HG03095 (cell line): ENCODE measurements at regions not wholly inside any gene's neighbourhood (a gene's known extent, or its start where the extent isn't known, plus 50 kb on each side); places are given as distances from the start of the nearest gene placed in this dataset.
"Not testable (repeated sequence)": the region's sequence is repeated elsewhere in the genome, so short reads cannot be mapped to it uniquely, and the experiment has no call there.

Source experiments
- ATAC-seq: cut with Tn5 transposase; IDR thresholded peaks from one replicate; pipeline ENCODE4 v1.9.1; 2021; ENCODE audit warnings: moderate library complexity; ENCODE audit not compliant: unreplicated experiment

DNA sequence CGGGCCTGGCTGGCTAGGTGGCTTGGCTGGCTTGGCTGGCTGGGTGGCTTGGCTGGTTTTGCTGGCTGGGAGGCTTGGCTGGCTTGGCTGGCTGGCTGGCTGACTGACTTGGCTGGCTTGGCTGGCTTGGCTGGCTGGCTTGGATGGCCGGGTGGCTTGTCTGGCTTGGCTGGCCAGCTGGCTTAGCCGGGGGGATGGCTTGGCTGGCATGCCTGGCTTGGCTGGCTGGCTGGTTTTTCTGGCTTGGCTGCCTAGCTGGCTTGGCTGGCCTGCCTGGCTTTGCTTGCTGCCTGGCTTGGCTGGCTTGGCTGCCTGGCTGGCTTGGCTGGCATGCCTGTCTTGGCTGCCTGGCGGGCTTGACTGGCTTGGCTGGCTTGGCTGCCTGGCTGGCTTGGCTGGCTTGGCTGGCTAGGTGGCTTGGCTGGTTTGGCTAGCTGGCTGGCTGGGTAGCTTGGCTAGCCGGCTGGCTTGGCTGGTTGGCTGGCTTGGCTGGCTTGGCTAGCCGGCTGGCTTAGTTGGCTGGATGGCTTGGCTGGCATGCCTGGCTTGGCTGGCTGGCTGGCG lies 2829.6 kb downstream of the RPIA start:
- not testable (repeated sequence) for ATAC-seq

DNA sequence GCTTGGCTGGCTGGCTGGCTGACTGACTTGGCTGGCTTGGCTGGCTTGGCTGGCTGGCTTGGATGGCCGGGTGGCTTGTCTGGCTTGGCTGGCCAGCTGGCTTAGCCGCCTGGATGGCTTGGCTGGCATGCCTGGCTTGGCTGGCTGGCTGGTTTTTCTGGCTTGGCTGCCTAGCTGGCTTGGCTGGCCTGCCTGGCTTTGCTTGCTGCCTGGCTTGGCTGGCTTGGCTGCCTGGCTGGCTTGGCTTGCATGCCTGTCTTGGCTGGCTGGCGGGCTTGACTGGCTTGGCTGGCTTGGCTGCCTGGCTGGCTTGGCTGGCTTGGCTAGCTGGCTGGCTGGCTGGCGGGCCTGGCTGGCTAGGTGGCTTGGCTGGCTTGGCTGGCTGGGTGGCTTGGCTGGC lies 2830.5 kb downstream of the RPIA start:
- ATAC-seq: not testable (repeated sequence)

DNA sequence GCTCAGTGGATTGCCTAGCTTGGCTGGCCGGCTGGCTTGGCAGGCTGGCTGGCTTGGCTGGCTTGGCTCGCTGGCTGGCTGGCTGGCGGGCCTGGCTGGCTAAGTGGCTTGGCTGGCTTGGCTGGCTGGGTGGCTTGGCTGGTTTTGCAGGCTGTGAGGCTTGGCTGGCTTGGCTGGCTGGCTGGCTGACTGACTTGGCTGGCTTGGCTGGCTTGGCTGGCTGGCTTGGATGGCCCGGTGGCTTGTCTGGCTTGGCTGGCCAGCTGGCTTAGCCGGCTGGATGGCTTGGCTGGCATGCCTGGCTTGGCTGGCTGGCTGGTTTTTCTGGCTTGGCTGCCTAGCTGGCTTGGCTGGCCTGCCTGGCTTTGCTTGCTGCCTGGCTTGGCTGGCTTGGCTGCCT lies 2831.4 kb downstream of the RPIA start:
- ATAC-seq: not testable (repeated sequence)

DNA sequence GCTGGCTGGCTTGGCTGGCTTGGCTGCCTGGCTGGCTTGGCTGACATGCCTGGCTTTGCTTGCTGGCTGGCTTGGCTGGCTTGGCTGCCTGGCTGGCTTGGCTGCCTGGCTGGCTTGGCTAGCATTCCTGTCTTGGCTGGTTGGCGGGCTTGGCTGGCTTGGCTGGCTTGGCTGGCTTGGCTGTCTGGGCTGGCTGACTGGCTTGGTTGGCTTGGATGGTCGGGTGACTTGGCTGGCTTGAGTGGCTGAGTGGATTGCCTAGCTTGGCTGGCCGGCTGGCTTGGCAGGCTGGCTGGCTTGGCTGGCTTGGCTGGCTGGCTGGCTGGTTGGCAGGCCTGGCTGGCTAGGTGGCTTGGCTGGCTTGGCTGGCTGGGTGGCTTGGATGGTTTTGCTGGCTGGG lies 2832.3 kb downstream of the RPIA start:
- ATAC-seq: not testable (repeated sequence)

DNA sequence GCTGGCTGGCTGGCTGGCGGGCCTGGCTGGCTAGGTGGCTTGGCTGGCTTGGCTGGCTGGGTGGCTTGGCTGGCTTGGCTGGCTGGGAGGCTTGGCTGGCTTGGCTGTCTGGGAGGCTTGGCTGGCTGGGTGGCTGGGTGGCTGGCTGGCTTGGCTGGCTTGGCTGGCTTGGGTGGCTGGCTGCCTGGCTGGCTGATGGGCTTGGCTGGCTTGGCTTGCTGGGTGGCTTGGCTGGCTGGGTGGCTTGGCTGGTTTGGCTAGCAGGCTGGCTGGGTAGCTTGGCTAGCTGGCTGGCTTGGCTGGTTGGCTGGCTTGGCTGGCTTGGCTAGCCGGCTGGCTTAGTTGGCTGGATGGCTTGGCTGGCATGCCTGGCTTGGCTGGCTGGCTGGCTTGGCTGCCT lies 2834.1 kb downstream of the RPIA start:
- ATAC-seq: not testable (repeated sequence)

DNA sequence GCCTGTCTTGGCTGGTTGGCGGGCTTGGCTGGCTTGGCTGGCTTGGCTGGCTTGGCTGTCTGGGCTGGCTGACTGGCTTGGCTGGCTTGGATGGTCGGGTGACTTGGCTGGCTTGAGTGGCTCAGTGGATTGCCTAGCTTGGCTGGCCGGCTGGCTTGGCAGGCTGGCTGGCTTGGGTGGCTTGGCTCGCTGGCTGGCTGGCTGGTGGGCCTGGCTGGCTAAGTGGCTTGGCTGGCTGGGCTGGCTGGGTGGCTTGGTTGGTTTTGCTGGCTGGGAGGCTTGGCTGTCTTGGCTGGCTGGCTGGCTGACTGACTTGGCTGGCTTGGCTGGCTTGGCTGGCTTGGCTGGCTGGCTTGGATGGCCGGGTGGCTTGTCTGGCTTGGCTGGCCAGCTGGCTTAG lies 2834.6 kb downstream of the RPIA start:
- not testable (repeated sequence) for ATAC-seq

DNA sequence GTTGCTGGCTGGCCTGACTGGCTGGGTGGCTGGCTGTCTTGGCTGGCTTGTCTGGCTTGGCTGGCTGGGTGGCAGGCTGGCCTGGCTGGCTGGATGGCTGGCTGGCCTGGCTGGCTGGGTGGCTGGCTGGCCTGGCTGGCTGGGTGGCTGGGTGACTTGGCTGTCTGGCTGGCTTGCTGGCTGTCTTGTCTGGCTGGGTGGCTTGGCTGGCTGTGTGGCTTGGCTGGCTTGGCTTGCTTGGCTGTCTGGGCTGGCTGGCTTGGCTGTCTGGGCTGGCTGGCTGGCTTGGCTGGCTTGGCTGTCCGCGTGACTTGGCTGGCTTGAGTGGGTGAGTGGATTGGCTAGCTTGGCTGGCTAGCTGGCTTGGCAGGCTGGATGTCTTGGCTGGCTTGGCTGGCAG lies 2835.6 kb downstream of the RPIA start:
- ATAC-seq: not testable (repeated sequence)

DNA sequence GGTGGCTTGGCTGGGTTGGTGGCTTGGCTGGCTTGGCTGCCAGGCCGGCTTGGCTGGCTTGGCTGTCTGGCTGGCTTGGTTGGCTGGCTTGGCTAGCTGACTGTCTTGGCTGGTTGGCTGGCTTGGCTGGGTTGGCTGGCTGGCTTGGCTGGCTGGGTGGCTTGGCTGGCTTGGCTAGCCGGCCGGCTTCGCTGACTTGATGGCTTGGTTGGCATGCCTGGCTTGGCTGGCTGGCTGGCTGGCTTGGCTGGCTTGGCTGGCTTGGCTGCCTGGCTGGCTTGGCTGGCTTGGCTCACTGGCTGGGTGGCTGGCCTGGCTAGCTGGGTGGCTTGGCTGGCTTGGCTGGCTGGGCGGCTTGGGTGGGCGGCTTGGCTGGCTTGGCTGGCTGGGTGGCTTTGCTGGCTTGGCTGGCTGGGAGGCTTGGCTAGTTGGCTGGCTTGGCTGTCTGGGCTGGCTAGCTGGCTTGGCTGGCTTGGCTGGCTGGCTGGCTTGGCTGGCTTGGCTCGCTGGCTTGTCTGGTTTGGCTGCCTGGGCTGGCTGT lies 2836.1 kb downstream of the RPIA start:
- not testable (repeated sequence) for ATAC-seq

DNA sequence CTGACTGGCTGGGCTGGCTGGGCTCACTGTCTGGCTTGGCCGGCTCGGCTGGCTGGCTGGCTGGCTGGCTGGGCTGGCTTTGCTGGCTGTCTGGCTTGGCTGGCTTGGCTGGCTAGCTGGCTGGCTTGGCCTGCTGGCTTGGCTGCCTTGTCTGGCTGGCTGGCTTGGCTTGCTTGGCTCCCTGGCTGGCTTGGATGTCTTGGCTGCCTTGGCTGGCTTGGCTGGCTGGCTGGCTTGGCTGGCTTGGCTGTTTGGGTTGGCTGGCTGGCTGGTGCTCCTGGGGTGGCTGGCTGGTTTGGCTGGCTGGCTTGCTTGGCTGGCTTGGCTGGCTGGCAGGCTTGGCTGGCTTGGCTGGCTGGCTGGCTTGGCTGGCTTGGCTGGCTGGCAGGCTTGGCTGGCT lies 2836.9 kb downstream of the RPIA start:
- ATAC-seq: not testable (repeated sequence)

DNA sequence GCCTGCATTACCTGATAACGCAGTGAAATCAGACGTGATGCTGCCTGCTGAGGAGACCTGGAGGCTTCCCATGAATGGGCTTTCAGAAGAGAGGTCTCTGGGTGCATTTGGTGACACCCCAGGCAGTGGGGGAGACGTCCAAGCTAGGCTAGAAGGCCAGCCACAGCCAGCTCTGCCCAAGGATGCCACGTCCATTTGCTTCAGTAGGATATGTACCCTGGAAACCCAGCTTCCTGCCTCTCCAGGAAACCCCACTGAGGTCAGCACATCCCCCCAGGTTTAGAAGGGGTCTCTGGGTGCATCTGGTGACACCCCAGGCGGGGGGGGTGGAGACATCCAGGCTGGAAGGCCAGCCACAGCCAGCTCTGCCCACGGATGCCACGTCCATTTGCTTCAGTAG lies 2844.6 kb downstream of the RPIA start:
- ATAC-seq: not testable (repeated sequence)

DNA sequence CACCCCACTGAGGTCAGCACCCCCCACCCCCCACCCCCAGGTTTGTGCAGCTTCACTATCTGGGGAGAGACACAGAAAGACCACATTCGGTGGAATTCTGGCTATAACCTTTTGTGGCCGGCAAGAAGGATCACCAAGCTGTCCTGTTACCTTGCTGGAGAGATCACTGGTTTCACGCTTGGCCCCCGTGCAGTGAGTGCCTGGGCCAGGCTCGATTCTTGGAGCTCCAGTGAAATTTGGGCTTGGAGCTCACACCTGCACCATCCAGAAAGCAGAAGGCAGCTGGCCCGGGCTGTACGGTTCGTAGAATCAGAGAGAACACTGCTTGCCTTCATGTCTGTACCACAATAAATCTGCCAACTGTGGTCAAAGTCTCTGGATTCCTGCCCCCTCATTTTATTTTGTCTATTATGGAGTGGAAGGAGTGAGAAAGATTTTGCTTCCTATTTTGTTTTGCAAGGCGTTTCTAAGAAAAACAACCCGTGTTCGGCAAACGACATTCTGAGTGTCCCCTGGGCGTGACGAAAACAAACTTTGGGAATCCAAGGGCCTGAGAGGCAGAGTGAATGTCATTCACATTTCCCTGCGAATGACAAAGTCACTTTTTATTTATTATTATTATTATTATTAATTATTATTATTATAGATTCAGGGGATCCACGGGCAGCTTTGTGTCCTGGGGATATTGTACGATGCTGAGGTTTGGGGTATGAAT lies 2845.2 kb downstream of the RPIA start:
- ATAC-seq: not testable (repeated sequence)

DNA sequence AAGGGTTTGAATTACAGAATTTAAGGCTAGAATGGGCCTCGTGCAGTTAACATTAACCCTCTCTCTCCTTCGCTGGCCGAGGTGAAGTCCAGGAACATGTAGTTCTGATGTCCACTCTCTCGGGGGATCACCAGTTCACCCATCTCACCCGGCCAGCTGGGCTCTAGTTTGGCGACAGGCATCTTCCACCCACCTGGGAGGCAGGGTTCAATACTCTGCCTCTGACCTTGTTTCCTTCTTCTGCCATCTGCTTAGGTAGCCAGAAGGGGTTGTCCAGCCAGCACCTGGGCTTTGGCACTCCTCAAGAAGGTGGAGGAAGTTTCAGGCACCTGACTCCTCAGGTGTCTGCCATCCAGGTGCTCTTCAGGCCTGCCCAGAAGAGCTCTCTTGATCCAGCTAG lies 2857.8 kb downstream of the RPIA start:
- not testable (repeated sequence) for ATAC-seq

DNA sequence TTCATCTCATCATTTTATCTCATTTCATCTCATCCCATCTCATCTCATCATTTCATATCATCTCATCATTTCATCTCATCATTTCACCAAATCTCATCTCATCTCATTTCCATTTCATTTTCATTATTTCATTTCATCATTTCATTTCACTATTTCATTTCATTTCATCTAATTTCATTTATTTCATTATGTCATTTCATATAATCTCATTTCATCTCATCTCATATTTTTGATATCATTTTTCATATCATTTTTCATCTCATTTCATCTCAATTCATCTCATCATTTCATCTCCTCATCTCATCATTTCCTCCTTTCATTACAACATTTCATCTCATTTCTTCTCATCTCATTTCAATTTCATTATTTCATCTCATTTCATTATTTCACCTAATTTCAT lies 2866.8 kb downstream of the RPIA start:
- ATAC-seq: not testable (repeated sequence)

DNA sequence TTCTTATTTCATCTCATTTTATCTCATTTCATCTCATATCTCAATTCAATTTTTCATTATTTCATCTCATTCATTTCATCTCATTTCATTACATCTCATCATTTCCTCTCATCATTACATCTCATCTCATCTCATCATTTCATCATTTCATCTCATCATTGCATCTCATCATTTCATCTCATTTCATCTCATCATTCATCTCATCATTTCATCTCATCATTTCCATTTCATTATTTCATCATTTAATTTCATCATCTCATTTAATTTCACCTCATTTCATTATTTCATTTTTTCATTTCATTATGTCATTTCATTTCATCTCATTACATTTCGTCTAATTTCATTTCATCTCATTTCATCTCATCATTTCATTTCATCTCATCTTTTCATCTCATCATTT lies 2867.8 kb downstream of the RPIA start:
- not testable (repeated sequence) for ATAC-seq

DNA sequence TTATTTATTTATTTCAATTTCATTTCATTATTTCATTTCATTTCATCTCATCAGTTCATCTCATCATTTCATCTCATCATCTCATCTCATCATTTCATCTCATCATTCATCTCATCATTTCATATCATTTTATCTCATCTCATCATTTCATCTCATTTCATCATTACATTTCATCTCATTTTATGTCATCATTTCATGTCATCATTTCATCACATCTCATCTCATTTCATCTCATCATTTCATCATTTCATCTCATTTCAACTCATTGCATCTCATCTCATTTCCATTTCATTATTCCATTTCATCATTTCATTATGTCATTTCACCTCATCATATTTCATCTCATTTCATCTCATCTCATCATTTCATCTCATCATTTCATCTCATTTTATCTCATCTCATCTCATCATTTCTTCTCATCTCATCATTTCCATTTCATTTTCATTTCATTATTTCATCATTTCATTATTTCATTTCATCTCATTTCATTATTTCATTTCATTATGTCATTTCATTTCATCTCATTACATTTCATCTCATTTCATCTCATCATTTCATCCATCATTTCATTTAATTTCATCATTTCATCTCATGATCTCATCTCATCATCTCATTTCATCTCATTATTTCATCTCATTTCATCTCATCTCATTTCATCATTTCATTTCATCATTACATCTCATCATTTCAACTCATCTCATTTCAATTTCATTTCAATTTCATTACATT lies 2868.6 kb downstream of the RPIA start:
- ATAC-seq: not testable (repeated sequence)

DNA sequence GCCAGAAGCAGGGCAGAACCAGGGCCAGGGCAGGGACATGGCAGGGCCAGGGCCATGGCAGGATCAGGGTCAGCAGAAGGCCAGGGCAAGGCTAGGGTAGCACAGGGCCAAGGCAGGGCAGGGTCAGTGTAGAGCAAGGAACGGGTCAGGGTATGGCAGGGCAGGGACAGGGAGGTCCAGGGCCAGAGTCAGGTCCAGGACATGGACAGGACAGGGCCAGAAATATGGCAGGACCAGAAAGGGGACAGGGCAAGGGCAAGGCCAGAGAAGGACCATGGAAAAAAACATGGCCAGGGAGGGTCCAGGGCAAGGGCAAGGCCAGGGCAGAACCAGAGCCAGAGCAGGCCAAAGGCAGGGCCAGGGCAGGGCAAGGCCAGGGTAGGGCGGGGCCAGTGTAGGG lies 2870.7 kb downstream of the RPIA start:
- ATAC-seq: not testable (repeated sequence)

DNA sequence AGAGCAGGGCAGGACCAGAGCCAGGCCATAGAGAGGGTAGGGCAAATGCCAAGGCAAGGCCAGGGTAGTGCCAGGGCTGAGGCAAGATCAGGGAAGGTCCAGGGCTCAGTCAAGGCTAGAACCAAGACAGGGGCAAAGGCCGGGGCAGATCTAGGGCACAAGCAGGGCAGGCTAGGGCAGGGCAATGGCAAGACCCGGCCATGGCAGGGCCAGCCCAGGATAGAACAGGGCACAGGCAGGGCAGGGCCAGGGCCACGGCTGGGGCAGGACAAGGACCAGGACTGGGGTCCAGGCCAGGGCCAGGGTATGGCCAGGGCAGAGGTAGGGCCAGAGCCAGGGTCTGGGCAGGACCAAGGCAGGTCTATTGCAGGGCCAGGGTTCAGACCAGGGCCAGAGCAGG lies 2873.2 kb downstream of the RPIA start:
- not testable (repeated sequence) for ATAC-seq

DNA sequence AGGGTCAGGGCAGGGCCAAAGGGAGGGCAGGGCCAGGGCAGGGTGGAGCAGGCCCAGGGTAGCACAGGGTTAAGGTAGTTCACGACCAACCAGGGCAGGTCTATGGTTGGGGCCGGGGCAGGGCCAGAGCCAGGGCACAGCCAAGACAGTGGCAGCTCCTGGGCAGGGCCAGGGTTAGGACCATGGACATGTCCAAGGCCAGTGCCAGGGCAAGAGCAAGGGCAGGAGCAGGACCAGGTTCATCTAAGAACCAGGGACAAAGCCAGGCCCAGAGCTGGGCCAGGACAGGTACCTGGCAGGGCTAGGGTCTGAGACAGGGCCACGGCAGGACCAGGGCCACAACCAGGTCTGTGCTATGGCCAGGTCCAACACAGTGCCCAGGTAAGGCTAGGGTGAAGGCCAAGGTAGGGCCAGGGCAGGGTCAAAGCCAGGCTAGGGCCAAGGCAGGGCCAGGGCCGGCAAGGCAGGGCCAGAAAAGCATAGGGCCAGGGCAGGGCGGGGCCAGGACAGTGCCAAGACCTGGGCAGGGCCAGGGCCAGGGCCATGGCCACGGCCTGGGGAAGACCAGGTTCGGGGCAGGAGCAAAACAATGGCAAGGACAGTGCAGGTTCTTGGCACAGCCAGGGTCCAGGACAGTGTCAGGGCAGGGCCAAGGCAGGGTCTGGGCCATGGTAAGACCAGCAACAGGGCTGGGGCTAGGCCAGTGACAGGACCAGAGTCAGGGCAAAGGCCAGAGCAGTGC lies 2874.4 kb downstream of the RPIA start:
- not testable (repeated sequence) for ATAC-seq

DNA sequence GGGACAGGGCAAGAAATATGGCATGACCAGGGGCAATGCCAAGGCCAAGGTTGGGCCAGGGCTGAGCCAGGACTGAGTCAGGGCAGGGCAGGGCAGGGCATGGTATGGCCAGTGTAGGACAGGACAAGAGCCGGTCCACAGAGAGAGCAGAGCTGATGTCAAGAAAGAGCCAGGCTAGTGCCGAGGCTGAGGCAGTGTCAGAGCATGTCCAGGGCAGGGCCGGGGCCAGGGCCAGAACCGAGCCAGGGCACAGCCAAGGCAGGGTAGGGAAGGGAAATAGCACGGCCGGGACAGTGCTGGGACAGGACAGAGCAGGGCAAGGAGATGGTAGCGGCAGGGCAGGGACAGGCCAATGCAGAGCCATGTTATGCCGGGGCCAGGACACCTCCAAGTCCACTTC lies 2875.1 kb downstream of the RPIA start:
- ATAC-seq: not testable (repeated sequence)

DNA sequence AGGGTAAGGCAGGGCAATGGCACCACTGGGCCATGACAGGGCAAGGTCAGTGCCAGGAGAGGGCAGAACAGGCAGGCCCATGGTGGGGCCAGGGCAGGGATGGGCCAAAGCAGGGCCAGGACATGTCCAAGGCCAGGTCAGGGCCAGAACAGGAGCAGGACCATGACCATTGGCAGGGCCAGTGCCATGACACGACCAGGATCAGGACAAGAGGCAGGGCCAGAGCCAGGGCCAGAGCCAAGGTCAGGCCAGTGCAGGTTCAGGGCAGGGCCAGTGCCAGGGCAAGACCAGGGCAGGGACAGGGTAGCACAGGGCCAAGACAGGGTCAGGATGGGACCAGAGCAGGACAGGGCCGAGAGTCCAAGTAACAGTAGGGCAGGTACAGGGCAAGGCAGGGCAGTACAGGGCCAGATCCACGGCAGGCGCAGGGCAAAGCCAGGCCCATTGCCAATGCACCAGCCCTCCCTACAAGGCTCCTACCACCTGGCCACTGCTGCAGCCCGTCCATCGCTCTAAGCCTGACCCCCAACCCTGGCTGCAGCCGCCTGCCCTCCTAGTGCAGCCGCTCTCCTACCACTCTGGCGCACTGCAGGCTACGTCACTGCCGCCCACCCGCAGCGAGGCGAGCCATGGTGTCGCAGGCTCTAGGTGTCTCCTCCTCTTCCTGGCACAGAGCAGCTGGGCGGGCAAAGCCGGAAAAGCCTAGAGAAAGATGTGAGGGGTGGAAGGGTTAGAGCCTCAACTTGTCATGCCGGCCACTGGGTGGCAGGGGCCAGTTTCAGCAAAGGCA lies 2876.3 kb downstream of the RPIA start:
- not testable (repeated sequence) for ATAC-seq
